ENCODE measurements at regions not wholly inside any gene's neighbourhood (a gene's known extent, or its start where the extent isn't known, plus 50 kb on each side); places are given as distances from the start of the nearest gene placed in this dataset.

DNA sequence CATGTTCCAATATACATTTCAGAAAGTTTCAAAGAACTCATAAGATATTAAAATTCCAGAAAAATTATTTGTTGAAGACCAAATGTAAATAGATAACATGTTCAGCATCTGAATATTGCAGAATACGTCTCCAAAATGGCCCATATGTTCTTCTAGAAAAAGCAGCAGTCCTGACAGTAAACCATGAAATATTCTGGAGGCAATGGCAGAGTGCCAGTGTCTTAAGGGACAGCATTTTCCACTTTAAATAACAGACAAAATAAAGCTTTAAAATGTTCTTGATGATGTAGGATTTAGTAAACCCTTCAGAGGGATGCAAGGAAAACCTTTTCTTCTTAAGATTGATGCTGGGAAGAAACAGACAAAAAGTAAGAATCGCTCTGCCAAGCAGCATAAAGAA, 721.0 kb downstream of the NR2F1-AS1 start:
- TF ChIP-seq EP300 (IDR thresholded peaks at IDR 0.05) (no peak), POLR2A (IDR thresholded peaks at IDR 0.05) (no peak)
- TF ChIP-seq, protein P1, sequence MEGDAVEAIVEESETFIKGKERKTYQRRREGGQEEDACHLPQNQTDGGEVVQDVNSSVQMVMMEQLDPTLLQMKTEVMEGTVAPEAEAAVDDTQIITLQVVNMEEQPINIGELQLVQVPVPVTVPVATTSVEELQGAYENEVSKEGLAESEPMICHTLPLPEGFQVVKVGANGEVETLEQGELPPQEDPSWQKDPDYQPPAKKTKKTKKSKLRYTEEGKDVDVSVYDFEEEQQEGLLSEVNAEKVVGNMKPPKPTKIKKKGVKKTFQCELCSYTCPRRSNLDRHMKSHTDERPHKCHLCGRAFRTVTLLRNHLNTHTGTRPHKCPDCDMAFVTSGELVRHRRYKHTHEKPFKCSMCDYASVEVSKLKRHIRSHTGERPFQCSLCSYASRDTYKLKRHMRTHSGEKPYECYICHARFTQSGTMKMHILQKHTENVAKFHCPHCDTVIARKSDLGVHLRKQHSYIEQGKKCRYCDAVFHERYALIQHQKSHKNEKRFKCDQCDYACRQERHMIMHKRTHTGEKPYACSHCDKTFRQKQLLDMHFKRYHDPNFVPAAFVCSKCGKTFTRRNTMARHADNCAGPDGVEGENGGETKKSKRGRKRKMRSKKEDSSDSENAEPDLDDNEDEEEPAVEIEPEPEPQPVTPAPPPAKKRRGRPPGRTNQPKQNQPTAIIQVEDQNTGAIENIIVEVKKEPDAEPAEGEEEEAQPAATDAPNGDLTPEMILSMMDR (IDR thresholded peaks at IDR 0.05): no peak
- Histone ChIP-seq H3K27ac (no peak overlapping the region), H3K27me3 (no peaks in the 10 kb centered on the region), H3K4me1 (ENCODE audit: insufficient read depth) (no peaks in the 10 kb centered on the region), H3K4me3 (no peak overlapping the region), H3K9me3 (no peaks in the 10 kb centered on the region), H3K36me3 (no peaks in the 10 kb centered on the region)
- WGBS, 3 donors: 81 to 88% (median 84%) methylated on average over 2 of the region's 2 CpGs
- no peak for DNase-seq
- intact Hi-C loops (cut with DNase I): no loop called here

DNA sequence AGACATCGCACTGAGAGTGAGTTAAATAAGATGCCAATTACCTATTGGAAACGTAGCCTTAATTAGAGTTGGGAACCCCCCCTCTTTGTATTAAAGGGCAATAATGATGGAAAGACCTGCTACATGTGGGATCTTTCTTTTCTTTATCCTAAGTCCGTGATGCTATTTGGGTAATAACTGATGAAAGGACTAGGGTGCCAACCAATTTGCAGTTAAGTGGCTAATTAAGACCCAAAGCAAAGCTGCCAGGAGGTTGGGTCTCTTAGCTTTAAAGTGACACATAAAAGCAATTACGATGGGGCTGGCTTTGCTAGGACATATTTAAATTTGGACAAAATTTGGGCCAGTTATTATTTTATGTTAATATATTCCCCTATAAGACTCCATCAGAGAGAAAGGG, 728.8 kb downstream of the NR2F1-AS1 start:
- TF ChIP-seq, protein P1 (IDR thresholded peaks at IDR 0.05): no peak
- TF ChIP-seq POLR2A (IDR thresholded peaks at IDR 0.05): no peak
- no peak for TF ChIP-seq EP300 (IDR thresholded peaks at IDR 0.05)
- H3K4me1 ChIP-seq (ENCODE audit: insufficient read depth): no peaks in the 10 kb centered on the region
- no peaks in the 10 kb centered on the region for H3K27me3 ChIP-seq
- no peak overlapping the region for H3K27ac ChIP-seq
- WGBS, 3 donors: 76 to 86% (median 83%) methylated on average over 4 of the region's 4 CpGs
- no peaks in the 10 kb centered on the region for H3K36me3 ChIP-seq
- intact Hi-C loops (cut with DNase I): no loop called here
- H3K4me3 ChIP-seq: no peak overlapping the region
- no peak for DNase-seq
- no peaks in the 10 kb centered on the region for H3K9me3 ChIP-seq

DNA sequence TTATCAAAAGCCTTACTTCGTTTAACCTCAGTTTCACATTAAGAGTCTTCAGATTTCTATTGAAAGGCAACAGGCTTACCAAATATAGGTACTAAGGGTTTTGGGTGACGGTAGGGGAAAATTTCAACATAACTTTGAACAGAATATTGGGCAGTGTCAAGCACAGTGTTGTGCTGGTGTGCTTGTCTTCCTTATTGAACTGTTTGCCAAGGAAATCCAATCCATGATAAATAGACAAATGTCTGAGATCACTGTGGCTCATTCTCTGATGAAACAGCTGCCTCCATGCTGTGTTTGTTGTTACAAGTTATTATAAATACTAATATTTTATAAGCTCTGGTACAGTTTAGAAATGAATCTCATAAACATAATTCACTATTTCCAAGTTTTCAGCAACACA, 730.1 kb downstream of the NR2F1-AS1 start:
- intact Hi-C loops (cut with DNase I): no loop called here
- TF ChIP-seq POLR2A (IDR thresholded peaks at IDR 0.05) (no peak), EP300 (IDR thresholded peaks at IDR 0.05) (no peak)
- TF ChIP-seq, protein P1 (IDR thresholded peaks at IDR 0.05): no peak
- H3K4me1 ChIP-seq (ENCODE audit: insufficient read depth): no peaks in the 10 kb centered on the region

DNA sequence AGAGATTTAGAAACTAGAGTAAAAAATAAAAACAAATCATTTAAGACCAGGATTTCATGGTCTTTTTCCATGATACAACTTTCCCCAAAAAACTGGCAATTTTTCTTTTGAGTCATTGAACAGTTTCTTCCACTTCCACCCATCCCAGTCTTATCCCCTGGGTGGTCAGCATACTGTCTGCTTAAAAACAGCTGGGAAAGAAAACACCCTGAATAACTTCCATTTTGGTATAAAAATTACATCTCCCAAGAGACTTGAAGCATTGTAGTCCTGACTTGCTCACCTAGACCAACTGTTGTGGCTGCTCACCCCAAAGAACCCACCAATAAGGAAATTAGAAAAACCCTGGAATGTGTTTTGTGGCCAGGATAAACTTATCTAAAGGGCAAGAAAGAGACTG, 731.3 kb downstream of the NR2F1-AS1 start:
- intact Hi-C loops (cut with DNase I): no loop called here
- TF ChIP-seq EP300 (IDR thresholded peaks at IDR 0.05) (no peak), POLR2A (IDR thresholded peaks at IDR 0.05) (no peak)

More for the DNA sequence above, 730.1 kb downstream of the NR2F1-AS1 start:
- no peaks in the 10 kb centered on the region for H3K36me3 ChIP-seq
- WGBS, 3 donors: 10 to 34% (median 11%) methylated on average over 2 of the region's 2 CpGs
- no peak overlapping the region for H3K4me3 ChIP-seq
- no peak overlapping the region for H3K27ac ChIP-seq
- no peak for DNase-seq
- no peaks in the 10 kb centered on the region for H3K27me3 ChIP-seq
- no peaks in the 10 kb centered on the region for H3K9me3 ChIP-seq

DNA sequence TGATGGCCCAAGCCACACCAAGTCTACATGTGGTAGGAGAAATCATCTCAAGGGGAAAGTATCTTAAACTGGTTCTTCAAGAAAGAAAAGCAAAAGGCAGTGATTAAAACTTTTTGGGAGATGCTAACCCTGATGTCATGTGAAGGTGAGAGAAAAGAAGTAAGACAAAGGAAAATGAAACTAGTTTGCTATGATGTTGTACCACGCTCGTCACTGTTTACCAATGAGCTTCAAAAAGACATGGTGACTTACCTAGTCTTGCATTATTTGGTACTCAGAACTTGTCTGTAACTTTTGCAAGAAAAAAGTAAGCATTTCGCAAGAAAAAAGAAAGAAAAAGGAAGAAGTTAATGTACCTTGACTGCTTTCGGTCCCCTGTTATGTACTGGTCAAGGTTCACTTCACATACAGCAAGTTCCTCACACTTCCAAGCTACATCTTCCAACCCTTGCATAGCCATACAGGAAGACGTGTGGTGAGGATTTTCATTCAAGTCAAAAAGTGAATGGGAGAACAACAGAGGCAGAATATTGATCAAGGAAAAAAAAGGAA, 739.3 kb downstream of the NR2F1-AS1 start:
- Histone ChIP-seq H3K27ac (no peak overlapping the region), H3K4me3 (no peak overlapping the region), H3K4me1 (ENCODE audit: insufficient read depth) (no peaks in the 10 kb centered on the region), H3K27me3 (no peaks in the 10 kb centered on the region), H3K36me3 (no peaks in the 10 kb centered on the region), H3K9me3 (no peaks in the 10 kb centered on the region)
- DNase-seq: no peak
- WGBS, 3 donors: 92 to 96% (median 95%) methylated on average over 5 of the region's 5 CpGs
- no peak for TF ChIP-seq POLR2A (IDR thresholded peaks at IDR 0.05)
- TF ChIP-seq, protein P1 (IDR thresholded peaks at IDR 0.05): no peak
- no peak for TF ChIP-seq EP300 (IDR thresholded peaks at IDR 0.05)
- intact Hi-C loops (cut with DNase I): no loop called here

More for the DNA sequence above, 731.3 kb downstream of the NR2F1-AS1 start:
- H3K27me3 ChIP-seq: no peaks in the 10 kb centered on the region
- no peaks in the 10 kb centered on the region for H3K36me3 ChIP-seq
- H3K4me3 ChIP-seq: no peak overlapping the region
- H3K4me1 ChIP-seq (ENCODE audit: insufficient read depth): no peaks in the 10 kb centered on the region
- no peak overlapping the region for H3K27ac ChIP-seq
- no peaks in the 10 kb centered on the region for H3K9me3 ChIP-seq
- DNase-seq: no peak
